GM12878 (cell line): ENCODE measurements at regions not wholly inside any gene's neighbourhood (a gene's known extent, or its start where the extent isn't known, plus 50 kb on each side); places are given as distances from the start of the nearest gene placed in this dataset.
A peak's percentile ranks its signal among the peaks of the same experiment; 100 is the strongest.

Source experiments
- ATAC-seq: fragments of 200-7000 bp; cut with Tn5 transposase; 3 replicates; pipeline ENCODE4 v1.9.1; 2020; ENCODE audit warnings: mild to moderate bottlenecking, moderate library complexity
- BruUV-seq: library from RNA; stranded (reverse); fragments of 400-500 nt; replicated peaks from 2 replicates; lab custom pipeline; 2021; lab: Mats Ljungman, UMichigan
- CTCF ChIA-PET: fragments of 300-600 bp; sonication (Branson Sonifier 250); formaldehyde crosslinking; extraction: SDS; loops from one replicate; lab custom pipeline; 2021; ENCODE audit warnings: inconsistent platforms; lab: Yijun Ruan, JAX
- POLR2A ChIA-PET: fragments of 350-600 bp; formaldehyde crosslinking; extraction: SDS; loops from one replicate; lab custom pipeline; 2021; ENCODE audit warnings: inconsistent platforms; lab: Charles Lee
- RAD21 ChIA-PET: fragments of 300-600 bp; sonication (Branson Sonifier 250); formaldehyde crosslinking; loops from one replicate; lab custom pipeline; 2023; ENCODE audit warnings: antibody characterized with exemption; ENCODE audit not compliant: unreplicated experiment; lab: Charles Lee
- SMC1A ChIA-PET: fragments of 300-600 bp; sonication (Branson Sonifier 250); formaldehyde crosslinking; loops from one replicate; lab custom pipeline; 2023; ENCODE audit not compliant: unreplicated experiment, uncharacterized antibody; lab: Charles Lee
- DNase-seq: peaks from one replicate; pipeline ENCODE4 v3.0.0-alpha.2; 2011; ENCODE audit warnings: low read depth, low spot score
- FAIRE-seq: peaks from 3 replicates; lab custom pipeline; 2011; peaks lifted over from hg19 to GRCh38; lab: Jason Lieb, UNC
- H2AFZ ChIP-seq: 2 replicates; pipeline ENCODE4 v1.6.0; 2011; ENCODE audit warnings: low read depth, low read length, control low read depth; ENCODE audit not compliant: control insufficient read depth
- H3K27ac ChIP-seq: 2 replicates; pipeline ENCODE4 v1.5.1; 2011; ENCODE audit warnings: control low read depth; ENCODE audit not compliant: control insufficient read depth, insufficient read depth
- H3K27me3 ChIP-seq, 2 experiments: replicated peaks in 1 of 2; 2 replicates each; pipeline versions ENCODE4 v1.6.0 to v1.6.1; 2011; ENCODE audit warnings: low read length in 1 of 2; ENCODE audit not compliant: control insufficient read depth in 2 of 2, insufficient read depth in 2 of 2
- H3K36me3 ChIP-seq, 2 experiments: 2 replicates each; pipeline ENCODE4 v1.5.1; 2011; ENCODE audit warnings: low read length in 1 of 2; ENCODE audit not compliant: control insufficient read depth in 2 of 2, insufficient read depth in 2 of 2
- H3K4me1 ChIP-seq: 2 replicates; pipeline ENCODE4 v1.6.1; 2011; ENCODE audit warnings: mild to moderate bottlenecking, low read length, moderate library complexity, mixed read lengths; ENCODE audit not compliant: control insufficient read depth, insufficient read depth
- H3K4me2 ChIP-seq: 2 replicates; pipeline ENCODE4 v1.6.0; 2011; ENCODE audit warnings: control low read depth; ENCODE audit not compliant: control insufficient read depth, insufficient read depth
- H3K4me3 ChIP-seq: fragments of 200-600 bp; sonication (generic); 2 replicates; pipeline ENCODE4 v1.5.1; 2016
- H3K79me2 ChIP-seq: 2 replicates; pipeline ENCODE4 v1.6.0; 2011; ENCODE audit warnings: low read length; ENCODE audit not compliant: control insufficient read depth, insufficient read depth
- H3K9ac ChIP-seq: 2 replicates; pipeline ENCODE4 v1.8.0; 2011; ENCODE audit warnings: low read length, control low read depth, mixed read lengths; ENCODE audit not compliant: control insufficient read depth, insufficient read depth
- H3K9me3 ChIP-seq: replicated peaks from 3 replicates; pipeline ENCODE4 v1.5.1; 2011; ENCODE audit warnings: mild to moderate bottlenecking, low read length; ENCODE audit not compliant: control insufficient read depth, insufficient read depth
- H4K20me1 ChIP-seq: 2 replicates; pipeline ENCODE4 v1.6.0; 2011; ENCODE audit not compliant: control insufficient read depth, insufficient read depth
- BACH1 ChIP-seq: fragments of 450-650 bp; IDR thresholded peaks from 2 replicates; pipeline ENCODE4 v1.6.1; 2017; ENCODE audit warnings: mild to moderate bottlenecking, borderline replicate concordance
- CBX5 ChIP-seq: sonication (generic); IDR thresholded peaks from 2 replicates; pipeline ENCODE4 v1.6.1; 2016; ENCODE audit warnings: low read depth, moderate library complexity, mild to moderate bottlenecking, inconsistent platforms
- CEBPZ ChIP-seq: fragments of 150-350 bp; IDR thresholded peaks from 2 replicates; pipeline ENCODE4 v1.6.1; 2016; ENCODE audit warnings: low read depth, low read length
- IRF4 ChIP-seq: IDR thresholded peaks from 2 replicates; pipeline ENCODE4 v1.6.1; 2011; ENCODE audit warnings: low read depth, low read length
- POLR2AphosphoS5 ChIP-seq: IDR thresholded peaks from 2 replicates; pipeline ENCODE4 v1.6.1; 2011; ENCODE audit warnings: mild to moderate bottlenecking, low read length, inconsistent platforms
- RFX5 ChIP-seq: IDR thresholded peaks from 2 replicates; pipeline ENCODE4 v1.6.1; 2011; ENCODE audit warnings: low read depth, low read length, improper control_type of control experiment
- SREBF1 ChIP-seq: IDR thresholded peaks from 2 replicates; pipeline ENCODE4 v1.6.1; 2012; ENCODE audit warnings: mild to moderate bottlenecking, low read length
- ZNF207 ChIP-seq: fragments of 450-650 bp; IDR thresholded peaks from 2 replicates; pipeline ENCODE4 v1.6.1; 2014; ENCODE audit warnings: antibody characterized with exemption, mild to moderate bottlenecking, borderline replicate concordance
- WGBS: methylation state at CpG from one replicate; pipeline ENCODE4 v1.1.6; 2016; ENCODE audit warnings: low lambda C conversion rate; ENCODE audit not compliant: insufficient replicate concordance, insufficient coverage; ENCODE audit errors: missing lambda C conversion rate; 5-methylcytosine and 5-hydroxymethylcytosine counted together
- in situ Hi-C: fragments of 300-500 bp; cut with MboI; formaldehyde crosslinking; loops from 9 replicates; pipeline ENCODE4 v1.14.3; 2018; ENCODE audit warnings: mixed read lengths
- intact Hi-C: fragments of 100-400 bp; cut with micrococcal nuclease; formaldehyde crosslinking; loops from one replicate; pipeline ENCODE4 v1.14.2; 2022; ENCODE audit not compliant: unreplicated experiment
- TF ChIP-seq, protein P1 (sequence below): IDR thresholded peaks from 2 replicates; pipeline ENCODE4 v1.6.1; 2011; ENCODE audit warnings: low read depth, mild to moderate bottlenecking, low read length, moderate library complexity, borderline replicate concordance; ENCODE audit errors: extremely low read depth
- TF ChIP-seq, protein P2 (sequence below): fragments of 450-650 bp; IDR thresholded peaks from 2 replicates; pipeline ENCODE4 v1.6.1; 2016; ENCODE audit warnings: mild to moderate bottlenecking

- in situ Hi-C loops: no loop called here
- intact Hi-C loops: no loop called here
- H3K79me2 ChIP-seq: no peaks in the 10 kb centered on the region
- H3K4me3 ChIP-seq: no peak overlapping the region
- WGBS: 0% methylated on average over 1 of the region's 1 CpG
- TF ChIP-seq ZNF207 (no peak), RFX5 (no peak), POLR2AphosphoS5 (no peak), BACH1 (no peak)
- TF ChIP-seq, protein P1, sequence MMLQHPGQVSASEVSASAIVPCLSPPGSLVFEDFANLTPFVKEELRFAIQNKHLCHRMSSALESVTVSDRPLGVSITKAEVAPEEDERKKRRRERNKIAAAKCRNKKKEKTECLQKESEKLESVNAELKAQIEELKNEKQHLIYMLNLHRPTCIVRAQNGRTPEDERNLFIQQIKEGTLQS: no peak
- TF ChIP-seq, all 136 proteins: peak for 0
- ATAC-seq (no peak), DNase-seq (no peak), FAIRE-seq (no peak)
- H3K27me3 ChIP-seq: no peaks in the 10 kb centered on the region
- H3K4me2 ChIP-seq: no peak overlapping the region
- H3K36me3 ChIP-seq: no peaks in the 10 kb centered on the region
- no peak overlapping the region for H2AFZ ChIP-seq
- H3K27ac ChIP-seq: no peak overlapping the region
- H4K20me1 ChIP-seq: no peaks in the 10 kb centered on the region
- H3K4me1 ChIP-seq: no peaks in the 10 kb centered on the region
- ChIA-PET SMC1A (no interaction called here), RAD21 (no interaction called here), CTCF (no interaction called here), POLR2A (no interaction called here)
- no peaks in the 10 kb centered on the region; the same call in 2 of the 3 replicates for H3K9me3 ChIP-seq
- H3K9ac ChIP-seq: no peak overlapping the region
- no TSS peak for BruUV-seq
Observed at GRCh38 chr5:40453689-40454088, 226.0 kb upstream of the PTGER4 start.

GRCh38 chr5:40452874-40453624, 226.7 kb upstream of the PTGER4 start:
- ChIA-PET RAD21 (no interaction called here), CTCF (no interaction called here), SMC1A (interaction anchor here (1.0 kb wide), 1 partner anchor 33 kb away, joined by 3 read pairs; no protein-coding TSS in a partner anchor), POLR2A (no interaction called here)
- Histone ChIP-seq H2AFZ (no peak overlapping the region), H3K27me3 (no peaks in the 10 kb centered on the region), H3K27ac (no peak overlapping the region), H3K4me1 (no peaks in the 10 kb centered on the region), H3K9ac (no peak overlapping the region), H4K20me1 (no peaks in the 10 kb centered on the region), H3K36me3 (no peaks in the 10 kb centered on the region), H3K79me2 (no peaks in the 10 kb centered on the region), H3K9me3 (no peaks in the 10 kb centered on the region; the same call in 2 of the 3 replicates), H3K4me3 (no peak overlapping the region), H3K4me2 (no peak overlapping the region)
- peak; percentile 40 for ATAC-seq
- intact Hi-C loops (no loop called here), in situ Hi-C loops (no loop called here)
- no peak for FAIRE-seq
- DNase-seq: no peak
- no TSS peak for BruUV-seq
- TF ChIP-seq CBX5 (no peak), SREBF1 (no peak), IRF4 (no peak), CEBPZ (no peak)
- TF ChIP-seq, protein P2, sequence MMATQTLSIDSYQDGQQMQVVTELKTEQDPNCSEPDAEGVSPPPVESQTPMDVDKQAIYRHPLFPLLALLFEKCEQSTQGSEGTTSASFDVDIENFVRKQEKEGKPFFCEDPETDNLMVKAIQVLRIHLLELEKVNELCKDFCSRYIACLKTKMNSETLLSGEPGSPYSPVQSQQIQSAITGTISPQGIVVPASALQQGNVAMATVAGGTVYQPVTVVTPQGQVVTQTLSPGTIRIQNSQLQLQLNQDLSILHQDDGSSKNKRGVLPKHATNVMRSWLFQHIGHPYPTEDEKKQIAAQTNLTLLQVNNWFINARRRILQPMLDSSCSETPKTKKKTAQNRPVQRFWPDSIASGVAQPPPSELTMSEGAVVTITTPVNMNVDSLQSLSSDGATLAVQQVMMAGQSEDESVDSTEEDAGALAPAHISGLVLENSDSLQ: peak; percentile 34; the same call in 1 of the 2 replicates
- 32% methylated on average over 5 of the region's 5 CpGs for WGBS
